Heart left ventricle (tissue), 13 donors: ENCODE measurements at regions not wholly inside any gene's neighbourhood (a gene's known extent, or its start where the extent isn't known, plus 50 kb on each side); places are given as distances from the start of the nearest gene placed in this dataset.

Experiments used
- CTCF ChIP-seq, 12 donors: fragments of 200-600 bp; sonication (generic) in 4 of 12; IDR thresholded peaks; one replicate each; pipeline versions ENCODE4 v1.5.0 to v1.8.0; 2018 to 2022; ENCODE audit warnings: antibody characterized with exemption in 12 of 12, mild to moderate bottlenecking in 5 of 12
- POLR2A ChIP-seq, 2 donors: fragments of 450-650 bp; IDR thresholded peaks; one replicate each; pipeline ENCODE4 v1.6.1; 2017; ENCODE audit warnings: antibody characterized with exemption in 2 of 2, mild to moderate bottlenecking in 2 of 2, moderate library complexity in 2 of 2
- donor health status: ischemic (EF 13 %, LVEDD 7.1; RV severe dilation, severe dysfunction).
- donor health status: DM: no; HTN: yes; CAD: no.
- donor health status: DM: no; HTN: no; CAD: no.
- donor health status: ischemic (EF 25% LVEDD 6.9; RV normal size, moderate dysfunction).
- donor health status: ischemic (EF 25% LVEDD 5.7; RV mildly dilated, moderate dysfunction).
- donor health status: ischemic (EF 35%, LVEDD 5.7; RV mildly dilated, moderate dysfunction).
- donor health status: nonischemic (EF 11% LVEDD 7.7; RV severe dilation, severe dysfunction).
- donor health status: DM: yes; HTN: yes; CAD: no.
- donor health status: PGD.
- donor health status: ischemic (EF 29% LVEDD 5.4; RV normal size, mild dysfunction).
- donor health status: nonischemic (EF 23%, LVEDD 6.1; RV moderate dilation, normal function).

DNA sequence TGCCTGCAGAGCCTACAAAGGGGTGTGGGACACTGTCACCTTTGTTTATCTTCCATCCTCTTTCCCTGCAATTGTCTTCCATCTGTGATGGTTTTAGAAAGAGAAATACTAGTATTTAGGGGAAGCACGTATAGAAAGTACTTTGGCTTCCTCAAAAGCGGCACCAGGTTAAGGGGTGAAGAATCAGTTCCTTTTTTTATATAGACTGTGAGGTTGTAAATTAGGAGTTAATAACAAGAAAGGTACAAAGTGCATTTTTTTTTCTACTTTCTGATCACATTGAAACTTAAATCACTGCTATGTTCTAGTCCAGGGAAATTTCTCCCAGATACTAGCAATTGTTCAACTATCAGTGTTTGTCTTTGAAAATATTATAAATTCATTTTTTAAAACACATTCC, 219.3 kb downstream of the CEMIP2 start:
- no peak for TF ChIP-seq CTCF (IDR thresholded peaks at IDR 0.05)
- TF ChIP-seq POLR2A (IDR thresholded peaks at IDR 0.05), result no peak
